LNCAP (cell line): ENCODE measurements at regions not wholly inside any gene's neighbourhood (a gene's known extent, or its start where the extent isn't known, plus 50 kb on each side); places are given as distances from the start of the nearest gene placed in this dataset.

Source experiments
- TF ChIP-seq, protein P1 (sequence below): fragments of 450-650 bp; IDR thresholded peaks from 2 replicates; pipeline ENCODE4 v1.5.1; 2017; ENCODE audit warnings: mild to moderate bottlenecking

DNA sequence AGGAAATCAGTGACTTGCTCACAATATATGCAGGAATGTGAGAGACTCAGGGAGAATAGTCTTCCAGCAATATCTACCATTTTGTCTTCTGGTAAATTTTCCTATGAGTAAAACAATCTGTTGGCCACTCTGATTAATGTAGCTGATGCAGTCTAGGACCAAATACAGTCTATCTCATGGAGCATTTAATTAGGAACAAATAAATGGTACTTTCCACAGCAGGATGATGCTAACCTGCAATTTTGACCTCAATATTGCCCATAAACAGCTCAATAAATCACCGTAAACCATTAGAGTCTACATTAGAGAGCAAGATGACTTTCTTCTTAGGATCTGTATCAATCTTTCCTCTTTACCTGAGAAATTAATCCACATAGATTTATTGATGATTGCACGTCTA, 567.7 kb upstream of the B3GALT2 start:
- TF ChIP-seq, protein P1, sequence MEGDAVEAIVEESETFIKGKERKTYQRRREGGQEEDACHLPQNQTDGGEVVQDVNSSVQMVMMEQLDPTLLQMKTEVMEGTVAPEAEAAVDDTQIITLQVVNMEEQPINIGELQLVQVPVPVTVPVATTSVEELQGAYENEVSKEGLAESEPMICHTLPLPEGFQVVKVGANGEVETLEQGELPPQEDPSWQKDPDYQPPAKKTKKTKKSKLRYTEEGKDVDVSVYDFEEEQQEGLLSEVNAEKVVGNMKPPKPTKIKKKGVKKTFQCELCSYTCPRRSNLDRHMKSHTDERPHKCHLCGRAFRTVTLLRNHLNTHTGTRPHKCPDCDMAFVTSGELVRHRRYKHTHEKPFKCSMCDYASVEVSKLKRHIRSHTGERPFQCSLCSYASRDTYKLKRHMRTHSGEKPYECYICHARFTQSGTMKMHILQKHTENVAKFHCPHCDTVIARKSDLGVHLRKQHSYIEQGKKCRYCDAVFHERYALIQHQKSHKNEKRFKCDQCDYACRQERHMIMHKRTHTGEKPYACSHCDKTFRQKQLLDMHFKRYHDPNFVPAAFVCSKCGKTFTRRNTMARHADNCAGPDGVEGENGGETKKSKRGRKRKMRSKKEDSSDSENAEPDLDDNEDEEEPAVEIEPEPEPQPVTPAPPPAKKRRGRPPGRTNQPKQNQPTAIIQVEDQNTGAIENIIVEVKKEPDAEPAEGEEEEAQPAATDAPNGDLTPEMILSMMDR = no peak

DNA sequence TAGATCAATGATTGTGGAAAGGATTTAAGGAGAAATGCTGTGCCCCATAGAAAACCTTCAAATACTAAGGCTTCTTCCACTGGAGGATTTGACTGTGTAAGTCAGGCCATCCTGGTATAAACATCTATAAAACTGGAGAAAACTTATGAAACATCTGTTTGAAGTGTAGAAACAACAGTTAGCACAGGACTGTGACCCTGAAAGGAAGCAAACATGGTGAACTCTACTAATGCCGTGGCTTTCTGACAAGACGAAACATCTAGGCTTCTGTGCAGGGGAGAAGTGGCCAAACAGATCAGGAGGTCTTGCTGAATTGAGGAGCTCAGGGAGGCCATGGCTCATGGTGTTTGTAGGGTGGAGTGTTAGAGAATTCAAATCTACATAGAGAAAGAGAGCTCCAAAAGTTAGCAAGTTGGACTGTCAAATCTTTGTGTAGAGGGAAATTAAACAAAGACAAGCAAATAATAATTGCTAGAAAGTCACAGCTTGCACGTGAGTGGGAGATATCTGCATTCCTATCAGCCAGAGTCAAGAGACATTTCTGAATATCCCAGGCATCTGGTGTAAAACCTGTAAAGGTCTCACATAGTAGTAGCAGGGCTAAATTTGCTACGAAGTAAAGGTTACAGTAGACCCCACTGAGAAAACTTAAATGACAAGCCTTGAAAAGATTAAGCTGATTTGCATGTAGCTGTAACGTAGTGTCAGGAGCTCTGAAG, 566.8 kb upstream of the B3GALT2 start:
- TF ChIP-seq, protein P1 = no peak

DNA sequence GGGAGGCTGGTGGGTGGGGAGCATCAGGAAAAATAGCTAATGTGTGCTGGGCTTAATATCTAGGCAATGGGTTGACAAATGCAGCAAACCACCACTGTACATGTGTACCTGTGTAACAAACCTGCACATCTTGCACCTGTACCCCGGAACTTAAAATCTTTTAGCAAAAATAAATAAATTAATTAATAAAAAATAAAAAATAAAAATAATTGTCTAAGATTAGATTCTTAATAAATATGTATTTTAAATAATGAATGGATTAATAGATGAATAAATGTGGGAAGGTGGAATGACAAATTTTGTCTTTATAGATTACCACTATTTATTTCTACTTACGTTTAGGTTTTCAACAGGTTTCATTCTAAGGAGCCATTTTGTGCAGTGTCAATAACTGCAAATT, 563.5 kb upstream of the B3GALT2 start:
- TF ChIP-seq, protein P1 = no peak

DNA sequence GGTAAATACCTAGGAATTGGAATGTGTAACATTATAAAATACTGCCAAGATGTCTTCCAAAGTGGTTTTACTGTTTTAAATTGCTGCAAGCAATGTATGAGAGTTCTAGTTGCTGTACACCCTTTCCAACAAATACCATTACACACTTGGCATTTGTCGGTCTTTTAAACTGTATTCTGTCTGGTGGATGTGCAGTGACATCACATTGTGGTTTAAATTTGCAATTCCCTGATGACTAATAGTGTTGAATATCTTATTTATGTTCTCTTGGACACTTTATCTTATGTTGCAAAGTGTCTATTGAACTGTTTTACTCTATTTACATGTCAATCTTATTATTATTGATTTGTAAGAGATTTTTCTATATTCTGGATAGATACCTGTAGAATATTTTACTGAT, 561.2 kb upstream of the B3GALT2 start:
- TF ChIP-seq, protein P1 = no peak

DNA sequence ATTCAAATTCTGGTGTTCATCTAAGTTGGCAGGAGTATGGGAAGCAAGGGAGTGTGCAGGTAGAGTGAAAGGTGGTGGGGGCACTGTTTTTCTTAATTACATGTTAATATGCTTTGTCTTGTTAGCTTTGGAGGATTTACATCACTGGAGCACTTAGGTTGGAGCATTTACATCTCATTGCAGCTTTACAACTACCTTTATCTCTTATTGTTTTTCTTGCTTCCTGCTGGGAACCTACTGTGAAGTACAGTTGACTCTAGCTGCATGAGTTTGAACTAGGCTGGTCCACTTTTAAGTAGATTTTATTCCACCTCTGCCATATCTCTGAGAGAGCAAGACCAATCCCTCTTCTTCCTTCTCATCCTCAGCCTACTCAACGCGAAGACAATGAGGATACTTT, 554.8 kb upstream of the B3GALT2 start:
- TF ChIP-seq, protein P1 = no peak

DNA sequence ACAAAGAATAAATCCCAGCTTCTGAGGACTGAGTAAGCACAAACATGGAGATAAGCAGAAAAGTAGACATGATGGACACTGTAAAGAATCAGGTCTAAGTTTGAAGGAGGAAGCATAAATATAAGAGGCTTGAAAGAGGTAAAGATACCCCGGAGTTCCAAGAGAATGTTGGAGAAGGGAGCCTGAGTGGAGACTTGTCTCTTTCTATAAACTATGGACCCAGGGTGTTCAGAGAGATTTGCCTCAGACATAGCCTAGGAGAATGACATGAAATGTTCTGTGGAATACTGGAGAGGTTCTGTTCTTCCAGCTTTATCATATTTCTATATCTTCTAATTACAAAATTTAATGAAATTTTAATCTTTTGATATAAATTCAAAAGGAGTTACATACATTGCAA, 554.3 kb upstream of the B3GALT2 start:
- TF ChIP-seq, protein P1 = no peak

DNA sequence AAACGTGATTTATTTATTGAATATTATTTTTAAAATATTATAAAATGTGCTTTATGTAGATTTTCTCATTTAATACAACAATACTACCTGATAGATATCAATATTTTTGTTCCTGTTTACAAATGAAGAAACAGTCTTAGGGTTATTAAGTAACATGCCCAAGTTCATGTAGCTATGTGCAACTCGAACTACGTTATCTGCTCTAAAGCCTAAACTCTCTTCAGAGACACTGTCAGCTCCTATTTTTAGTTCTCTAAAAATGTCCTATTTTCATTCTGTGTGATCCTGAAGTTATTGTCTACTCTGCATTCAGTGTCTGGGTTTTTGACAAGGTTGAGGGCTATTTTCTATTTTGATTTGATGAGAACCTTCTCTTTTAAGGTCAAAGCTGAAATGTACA, 550.1 kb upstream of the B3GALT2 start:
- TF ChIP-seq, protein P1 = no peak

DNA sequence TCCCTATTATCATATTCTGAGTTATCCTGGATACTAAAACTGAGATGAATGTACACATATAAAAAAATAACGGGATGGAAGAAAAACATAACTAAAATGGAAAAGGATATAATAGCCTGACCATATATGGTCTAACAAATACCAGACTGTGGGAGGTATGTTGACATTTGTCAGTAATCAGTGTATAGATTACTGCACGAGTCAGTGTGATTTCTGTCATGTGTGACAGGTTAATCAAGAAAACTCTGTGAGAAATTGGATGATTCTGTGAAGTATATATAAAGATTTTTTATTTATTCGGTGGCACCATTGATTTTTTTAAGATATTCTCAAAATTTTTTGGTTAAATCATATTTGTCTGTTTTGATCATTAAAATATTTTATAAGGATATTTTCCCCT, 547.3 kb upstream of the B3GALT2 start:
- TF ChIP-seq, protein P1 = no peak
